ENCODE measurements at regions not wholly inside any gene's neighbourhood (a gene's known extent, or its start where the extent isn't known, plus 50 kb on each side); places are given as distances from the start of the nearest gene placed in this dataset.
"Not testable (repeated sequence)": the region's sequence is repeated elsewhere in the genome, so short reads cannot be mapped to it uniquely, and the experiment has no call there.

- no peak for DNase-seq (ENCODE audit: low spot score)
Observed at GRCh38 chr17:5951912-5952311, 118.3 kb upstream of the WSCD1 start.

DNA sequence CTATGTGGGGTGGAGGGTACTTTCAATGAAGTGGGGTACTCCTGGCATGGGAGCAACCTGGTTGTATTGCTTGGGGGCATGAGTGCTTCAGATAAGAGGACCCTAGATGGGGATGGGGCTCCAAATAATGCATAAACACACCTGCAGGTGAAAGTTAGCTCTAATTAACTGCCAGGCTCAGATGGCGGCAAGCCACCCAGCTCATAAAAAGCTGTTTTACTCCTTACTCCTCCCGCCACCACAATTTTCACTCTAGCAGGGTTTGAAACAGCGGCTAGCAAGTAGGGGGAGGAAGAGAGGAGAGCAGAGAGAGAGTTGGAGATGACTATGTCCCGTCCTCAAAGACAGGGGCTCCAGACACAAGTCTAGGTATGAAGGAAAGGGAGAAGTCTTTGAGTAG lies 117.7 kb upstream of the WSCD1 start:
- DNase-seq (ENCODE audit: low spot score) = no peak

- DNase-seq (ENCODE audit: low spot score) = no peak
Observed at GRCh38 chr17:5955764-5956163, 114.4 kb upstream of the WSCD1 start.

DNA sequence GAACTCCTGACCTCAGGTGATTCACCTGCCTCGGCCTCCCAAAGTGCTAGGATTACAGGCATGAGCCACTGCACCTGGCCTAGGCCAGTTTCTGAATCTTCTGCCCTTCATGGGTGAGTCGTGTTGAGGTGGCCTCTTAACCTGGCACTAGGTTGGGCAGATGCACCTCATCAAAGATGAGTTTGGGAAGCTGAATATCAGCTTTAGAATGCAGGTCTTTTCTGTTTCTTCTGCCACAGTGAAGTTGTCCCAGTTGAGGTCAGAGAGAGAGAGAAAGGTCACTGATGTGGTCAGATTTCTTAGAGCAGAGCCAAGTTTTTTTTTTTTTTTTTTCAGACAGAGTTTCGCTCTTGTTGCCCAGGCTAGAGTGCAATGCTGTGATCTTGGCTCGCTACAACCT lies 111.3 kb upstream of the WSCD1 start:
- no peak for DNase-seq (ENCODE audit: low spot score)

DNA sequence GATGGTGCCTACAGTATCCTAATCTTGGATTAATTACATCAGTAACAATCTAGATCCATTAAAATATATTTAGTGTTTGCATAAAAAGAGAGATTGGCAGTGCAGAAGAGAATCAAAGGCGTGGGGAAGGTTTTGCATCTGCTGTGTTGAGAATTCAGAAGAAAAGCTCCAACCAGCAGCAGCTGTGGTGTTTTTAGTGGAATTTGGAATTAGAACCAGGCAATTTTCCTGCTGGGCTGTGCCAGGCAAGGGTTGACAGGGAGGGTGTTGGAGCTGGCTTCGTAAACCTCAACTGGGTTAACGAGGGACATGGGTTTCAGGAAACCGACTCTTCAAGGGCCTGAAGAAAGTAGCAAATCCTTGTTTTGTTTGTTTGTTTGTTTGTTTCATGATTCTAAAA lies 107.8 kb upstream of the WSCD1 start:
- DNase-seq (ENCODE audit: low spot score) = no peak

- no peak for DNase-seq (ENCODE audit: low spot score)
Observed at GRCh38 chr17:5971969-5972368, 98.2 kb upstream of the WSCD1 start.

- DNase-seq (ENCODE audit: low spot score) = no peak
Observed at GRCh38 chr17:5973410-5973809, 96.8 kb upstream of the WSCD1 start.

- DNase-seq (ENCODE audit: low spot score) = no peak
Observed at GRCh38 chr17:5975661-5976060, 94.5 kb upstream of the WSCD1 start.

DNA sequence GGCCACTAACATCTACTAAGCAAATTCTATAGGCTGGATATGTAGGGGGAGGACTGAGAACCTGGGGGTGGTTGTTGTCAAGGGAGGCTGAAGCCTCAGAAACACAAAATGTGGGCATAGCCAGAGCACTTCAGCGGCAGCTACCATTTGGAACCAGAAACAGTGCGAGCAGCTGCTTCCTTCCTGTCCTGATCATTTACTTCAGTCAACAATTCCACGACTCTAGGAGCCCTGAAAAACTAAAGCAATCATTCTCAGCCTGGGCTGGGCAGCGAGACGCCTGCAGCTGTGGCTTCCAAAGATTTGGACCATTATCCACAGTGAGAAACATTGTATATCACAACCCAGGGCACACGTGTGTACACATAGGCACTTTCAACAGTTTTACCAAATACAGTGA lies 93.9 kb upstream of the WSCD1 start:
- no peak for DNase-seq (ENCODE audit: low spot score)

- no peak for DNase-seq (ENCODE audit: low spot score)
Observed at GRCh38 chr17:5978496-5978895, 91.7 kb upstream of the WSCD1 start.

DNA sequence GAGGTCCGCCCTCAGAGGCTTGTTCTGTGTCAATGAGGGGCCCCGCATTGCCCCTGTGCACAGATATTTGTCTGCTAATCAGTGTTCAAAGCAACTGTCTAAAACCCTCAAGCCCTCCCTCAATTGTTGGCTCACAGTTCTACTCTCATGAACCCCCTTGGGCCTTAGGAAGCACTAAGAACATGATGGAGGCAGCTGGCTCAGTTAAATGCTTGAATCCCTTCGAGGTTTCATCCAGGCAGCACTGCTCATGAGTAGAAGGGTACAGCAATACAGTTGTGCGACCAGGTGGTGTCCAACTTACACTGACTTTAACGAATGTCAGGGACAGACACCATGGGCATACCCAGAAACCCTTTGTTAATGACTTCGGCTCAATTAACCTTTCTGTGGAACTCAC lies 89.2 kb upstream of the WSCD1 start:
- DNase-seq (ENCODE audit: low spot score) = no peak

- no peak for DNase-seq (ENCODE audit: low spot score)
Observed at GRCh38 chr17:5986644-5987043, 83.5 kb upstream of the WSCD1 start.

- DNase-seq (ENCODE audit: low spot score) = no peak
Observed at GRCh38 chr17:6000426-6000825, 69.8 kb upstream of the WSCD1 start.

DNA sequence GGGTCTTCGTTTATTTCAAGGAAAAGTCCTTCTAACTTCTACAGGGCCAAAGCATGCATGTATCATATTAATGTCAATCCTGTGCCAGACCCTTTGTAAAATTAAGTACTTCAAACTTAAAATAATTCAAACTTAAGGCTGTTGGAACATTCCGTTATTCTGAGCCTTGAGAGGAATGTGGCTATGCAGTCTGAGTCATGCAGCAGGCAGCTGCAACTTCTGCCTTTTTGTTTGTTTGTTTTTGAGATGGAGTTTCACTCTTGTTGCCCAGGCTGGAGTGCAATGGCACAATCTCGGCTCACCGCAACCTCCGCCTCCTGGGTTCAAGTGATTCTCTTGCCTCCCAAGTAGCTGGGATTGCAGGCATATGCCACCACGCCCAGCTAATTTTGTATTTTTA lies 67.0 kb upstream of the WSCD1 start:
- DNase-seq (ENCODE audit: low spot score) = not testable (repeated sequence)

- no peak for DNase-seq (ENCODE audit: low spot score)
Observed at GRCh38 chr17:6005939-6006338, 64.2 kb upstream of the WSCD1 start.

DNA sequence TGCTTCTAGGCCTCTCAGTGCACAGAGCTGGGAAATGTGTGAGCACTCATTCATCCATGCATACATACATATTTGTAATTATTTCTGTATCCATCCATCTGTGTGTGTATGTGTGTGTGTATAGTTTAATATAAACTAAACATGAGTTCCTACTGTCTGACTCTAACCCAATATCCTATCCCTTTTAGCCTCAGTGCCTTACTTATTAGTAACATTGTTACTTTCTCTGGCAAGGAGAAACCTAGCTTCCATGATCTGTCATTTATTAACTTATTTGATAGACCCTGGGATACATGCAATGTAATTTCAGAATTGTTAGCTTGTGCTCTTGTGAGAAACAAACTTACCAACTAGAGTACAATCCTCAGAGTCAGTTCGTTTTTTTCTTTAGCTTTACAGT lies 59.0 kb upstream of the WSCD1 start:
- DNase-seq (ENCODE audit: low spot score) = no peak

DNA sequence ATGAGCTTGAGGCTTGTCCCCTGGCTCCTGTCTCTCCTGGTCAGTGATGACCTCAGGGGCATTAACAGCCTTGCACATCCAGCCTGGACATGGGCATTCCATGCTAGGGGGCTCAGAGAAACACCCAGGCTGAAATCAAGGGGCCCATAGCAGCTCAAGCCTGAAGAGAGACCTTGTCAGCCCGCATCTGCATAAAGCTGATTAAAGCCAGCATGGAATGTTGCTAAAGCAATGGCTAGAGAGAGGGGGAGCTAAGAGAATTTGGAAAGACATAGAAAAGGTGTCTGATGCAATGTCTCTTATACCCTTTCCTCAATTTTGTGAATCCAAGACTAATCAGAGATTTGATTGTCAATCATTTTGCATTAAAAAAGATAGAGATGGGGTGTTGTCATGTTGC lies 51.4 kb upstream of the WSCD1 start:
- DNase-seq (ENCODE audit: low spot score) = no peak

- no peak for DNase-seq (ENCODE audit: low spot score)
Observed at GRCh38 chr17:6019959-6020358, 50.2 kb upstream of the WSCD1 start.

DNA sequence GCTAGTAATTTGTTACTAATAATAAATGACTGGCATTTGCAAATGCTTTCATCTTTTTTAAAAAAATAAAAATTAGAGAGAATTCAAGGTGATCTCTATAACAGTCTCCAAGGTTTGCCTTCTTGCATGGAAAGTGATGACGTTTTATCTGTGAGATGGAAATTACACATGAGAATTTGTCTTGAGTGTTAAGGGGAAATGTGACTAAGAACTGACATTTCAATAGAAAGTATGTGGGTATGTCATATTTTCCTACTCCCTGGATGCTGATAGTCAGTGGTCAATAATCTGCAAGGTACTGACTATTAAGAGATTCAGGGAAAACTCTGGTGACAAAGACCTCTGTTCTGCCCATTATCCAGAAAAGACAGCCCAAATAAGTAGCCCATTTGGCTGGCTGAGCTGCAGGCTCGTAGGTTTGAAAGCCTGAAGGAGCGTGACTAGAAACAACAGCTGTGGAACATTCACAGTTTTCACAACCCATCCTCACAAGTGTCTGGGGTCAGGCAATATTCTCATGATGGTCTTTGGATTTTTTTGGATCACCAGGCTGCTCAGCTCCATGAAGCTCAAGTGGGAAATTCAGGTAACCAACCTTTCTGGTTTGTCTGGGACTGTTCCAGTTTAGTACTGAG lies 49.7 kb upstream of the WSCD1 start:
- DNase-seq (ENCODE audit: low spot score) = no peak

Measured in Ammon's horn (tissue), 1 donor.